K562 (cell line): ENCODE measurements at regions not wholly inside any gene's neighbourhood (a gene's known extent, or its start where the extent isn't known, plus 50 kb on each side); places are given as distances from the start of the nearest gene placed in this dataset.
"Not testable (repeated sequence)": the region's sequence is repeated elsewhere in the genome, so short reads cannot be mapped to it uniquely, and the experiment has no call there.

Experiments used
- ATAC-seq: fragments of 200-7000 bp; cut with Tn5 transposase; 3 replicates; pipeline ENCODE4 v1.9.1; 2020; ENCODE audit warnings: moderate library complexity
- BruUV-seq: library from RNA; stranded (reverse); fragments of 400-500 nt; replicated peaks from 2 replicates; lab custom pipeline; 2021; lab: Mats Ljungman, UMichigan
- CTCF ChIA-PET: fragments of 300-600 bp; formaldehyde crosslinking; extraction: SDS; loops from one replicate; lab custom pipeline; 2021; ENCODE audit warnings: low intra/inter-chr PET ratio; lab: Yijun Ruan, JAX
- POLR2A ChIA-PET: fragments of 300-600, 350-650 bp; sonication (Branson Sonifier 250); formaldehyde crosslinking; extraction: SDS; loops from one replicate; lab custom pipeline; 2021; ENCODE audit warnings: antibody characterized with exemption, inconsistent platforms; lab: Yijun Ruan, JAX
- DNase-seq, 4 experiments: peaks; one replicate each; pipeline versions ENCODE4 v3.0.0 to v3.0.0-alpha.2; 2011 to 2018; ENCODE audit warnings: low spot score in 3 of 4, mixed read lengths in 3 of 4; ENCODE audit errors: extremely low read depth in 1 of 4
- FAIRE-seq: peaks from 2 replicates; lab custom pipeline; 2011; peaks lifted over from hg19 to GRCh38; lab: Jason Lieb, UNC
- H2AFZ ChIP-seq: 2 replicates; pipeline ENCODE4 v1.6.0; 2011; ENCODE audit warnings: low read depth, low read length, control low read depth, inconsistent platforms
- H3K27ac ChIP-seq: fragments of 200-600 bp; 3 replicates; pipeline ENCODE4 v1.8.0; 2011; ENCODE audit warnings: low read depth, mild to moderate bottlenecking, control low read depth, inconsistent platforms, low read length, moderate library complexity, mixed read lengths; ENCODE audit errors: extremely low read depth
- H3K27me3 ChIP-seq, 2 experiments: fragments of 300-600 bp in 1 of 2; 2 replicates in 1 of 2; 3 replicates in 1 of 2; pipeline versions ENCODE4 v1.6.0 to v1.8.0; 2011; ENCODE audit warnings: inconsistent platforms in 2 of 2, low read length in 2 of 2, mild to moderate bottlenecking in 1 of 2, mixed read lengths in 1 of 2, moderate library complexity in 1 of 2; ENCODE audit not compliant: control insufficient read depth in 2 of 2, insufficient read depth in 2 of 2
- H3K36me3 ChIP-seq: fragments of 300-600 bp; 3 replicates; pipeline ENCODE4 v1.8.0; 2011; ENCODE audit warnings: mild to moderate bottlenecking, low read length, inconsistent platforms; ENCODE audit not compliant: control insufficient read depth, insufficient read depth
- H3K4me1 ChIP-seq, 2 experiments: fragments of 200-600 bp in 1 of 2; replicated peaks in 1 of 2; 2 replicates in 1 of 2; 3 replicates in 1 of 2; pipeline versions ENCODE4 v1.5.1 to v1.8.0; 2011; ENCODE audit warnings: inconsistent platforms in 2 of 2, low read length in 2 of 2, mild to moderate bottlenecking in 1 of 2, mixed read lengths in 1 of 2, moderate library complexity in 1 of 2; ENCODE audit not compliant: control insufficient read depth in 2 of 2, insufficient read depth in 2 of 2
- H3K4me2 ChIP-seq: 2 replicates; pipeline ENCODE4 v1.6.1; 2011; ENCODE audit warnings: low read length, control low read depth, inconsistent platforms, mixed read lengths; ENCODE audit not compliant: insufficient read depth
- H3K4me3 ChIP-seq: fragments of 200-600 bp; sonication (generic), shearing (Covaris generic); 2 replicates; pipeline ENCODE4 v1.5.1; 2016; ENCODE audit warnings: control low read depth, inconsistent platforms
- H3K79me2 ChIP-seq: fragments of 200-600 bp; 3 replicates; pipeline ENCODE4 v1.8.0; 2011; ENCODE audit warnings: low read length, inconsistent platforms; ENCODE audit not compliant: control insufficient read depth, insufficient read depth
- H3K9ac ChIP-seq, 2 experiments: 2 replicates each; pipeline versions ENCODE4 v1.6.0 to v1.6.1; 2011; ENCODE audit warnings: low read depth in 2 of 2, low read length in 2 of 2, control low read depth in 1 of 2, inconsistent platforms in 1 of 2, mild to moderate bottlenecking in 1 of 2, mixed read lengths in 1 of 2; ENCODE audit not compliant: insufficient read depth in 1 of 2
- H3K9me1 ChIP-seq: one replicate; pipeline ENCODE4 v1.6.0; 2011; ENCODE audit warnings: inconsistent platforms, mild to moderate bottlenecking, low read length, moderate library complexity; ENCODE audit not compliant: control insufficient read depth, insufficient read depth
- H3K9me3 ChIP-seq: replicated peaks from 2 replicates; pipeline ENCODE4 v1.5.1; 2011; ENCODE audit warnings: low read depth, low read length, inconsistent platforms; ENCODE audit not compliant: control insufficient read depth, insufficient read depth
- H4K20me1 ChIP-seq: replicated peaks from 2 replicates; pipeline ENCODE4 v1.6.1; 2011; ENCODE audit warnings: low read length, inconsistent platforms, mixed read lengths; ENCODE audit not compliant: control insufficient read depth, insufficient read depth
- ZNF217 ChIP-seq: sonication (generic); formaldehyde crosslinking; IDR thresholded peaks from 2 replicates; pipeline ENCODE4 v1.8.0; 2022; ENCODE audit warnings: mild to moderate bottlenecking, missing genetic modification reagents
- WGBS: fragments of 100-300 bp; shearing (Covaris generic); methylation state at CpG from one replicate; pipeline ENCODE4 v1.1.6; 2016; ENCODE audit warnings: low coverage, mixed read lengths; ENCODE audit not compliant: insufficient coverage; ENCODE audit errors: missing lambda C conversion rate; 5-methylcytosine and 5-hydroxymethylcytosine counted together
- in situ Hi-C: fragments of 300-500 bp; cut with MboI; formaldehyde crosslinking; loops from 4 replicates; pipeline ENCODE4 v1.15.0; 2018; ENCODE audit warnings: inconsistent platforms, mixed read lengths
- intact Hi-C: fragments of 100-400 bp; cut with micrococcal nuclease; formaldehyde crosslinking; loops from 2 replicates; pipeline ENCODE4 v1.14.2; 2022

DNA sequence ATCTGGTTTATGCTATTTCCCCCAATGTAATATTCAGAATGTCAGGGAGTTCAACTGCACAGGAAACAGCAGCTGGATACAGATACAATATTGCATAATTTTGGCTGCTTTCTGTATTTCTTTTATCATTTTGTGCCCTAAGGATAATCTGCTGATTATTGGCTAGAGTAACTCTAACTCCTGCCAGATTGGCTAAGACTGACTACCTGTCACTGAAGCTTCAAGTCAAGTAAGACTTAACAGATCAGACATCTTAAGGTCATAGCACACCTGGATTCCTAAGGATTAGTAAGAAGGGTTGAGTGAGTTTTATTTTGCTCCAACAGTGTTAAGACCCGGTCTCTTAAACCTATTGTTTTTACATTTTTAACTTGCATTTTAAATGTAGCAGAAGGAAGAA is 136.8 kb downstream of the KLF8 start:
- Histone ChIP-seq H4K20me1 (no peaks in the 10 kb centered on the region), H2AFZ (no peak overlapping the region), H3K9me3 (no peaks in the 10 kb centered on the region), H3K9ac (no peak overlapping the region), H3K4me2 (no peak overlapping the region), H3K27me3 (no peaks in the 10 kb centered on the region), H3K4me1 (no peaks in the 10 kb centered on the region), H3K27ac (no peak overlapping the region), H3K4me3 (no peak overlapping the region), H3K36me3 (no peaks in the 10 kb centered on the region), H3K9me1 (no peaks in the 10 kb centered on the region), H3K79me2 (no peaks in the 10 kb centered on the region)
- intact Hi-C loops: no loop called here
- ChIA-PET POLR2A (no interaction called here), CTCF (no interaction called here)
- WGBS: 11% methylated on average over 1 of the region's 1 CpG
- DNase-seq (no peak), ATAC-seq (no peak), FAIRE-seq (no peak)
- BruUV-seq: no TSS peak
- in situ Hi-C loops: no loop called here
- TF ChIP-seq ZNF217 (CRISPR knock-in tag): no peak

DNA sequence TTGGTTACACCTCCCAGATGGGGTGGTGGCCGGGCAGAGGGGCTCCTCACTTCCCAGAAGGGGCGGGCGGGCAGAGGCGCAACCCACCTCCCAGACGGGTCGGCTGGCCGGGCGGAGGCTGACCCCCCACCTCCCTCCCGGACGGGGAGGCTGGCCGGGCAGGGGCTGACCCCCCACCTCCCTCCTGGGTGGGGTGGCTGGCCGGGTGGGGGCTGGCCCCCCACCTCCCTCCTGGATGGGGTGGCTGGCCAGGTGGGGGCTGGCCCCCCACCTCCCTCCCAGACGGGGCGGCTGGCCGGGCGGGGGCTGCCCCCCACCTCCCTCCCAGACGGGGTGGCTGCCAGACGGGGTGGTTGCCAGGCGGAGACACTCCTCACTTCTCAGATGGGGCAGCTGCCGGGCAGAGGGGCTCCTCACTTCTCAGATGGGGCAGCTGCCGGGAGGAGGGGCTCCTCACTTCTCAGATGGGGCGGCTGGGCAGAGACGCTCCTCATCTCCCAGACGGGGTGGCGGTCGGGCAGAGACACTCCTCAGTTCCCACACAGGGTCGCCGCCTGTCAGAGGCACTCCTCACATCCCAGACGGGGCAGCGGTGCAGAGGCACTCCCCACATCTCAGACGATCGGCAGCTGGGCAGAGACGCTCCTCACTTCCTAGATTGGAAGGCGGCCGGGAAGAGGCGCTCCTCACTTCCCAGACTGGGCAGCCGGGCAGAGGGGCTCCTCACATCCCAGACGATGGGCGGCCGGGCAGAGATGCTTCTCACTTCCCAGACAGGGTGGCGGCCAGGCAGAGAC is 148.0 kb downstream of the KLF8 start:
- intact Hi-C loops: not testable (repeated sequence)

More for the DNA sequence above, 148.0 kb downstream of the KLF8 start:
- H3K4me2 ChIP-seq, ATAC-seq, FAIRE-seq, H3K79me2 ChIP-seq, H3K9ac ChIP-seq, H3K27me3 ChIP-seq, H3K4me3 ChIP-seq, DNase-seq, CTCF ChIA-PET, H3K36me3 ChIP-seq, H2AFZ ChIP-seq, BruUV-seq, H3K27ac ChIP-seq, H3K9me1 ChIP-seq, H3K4me1 ChIP-seq, in situ Hi-C loops, H3K9me3 ChIP-seq, POLR2A ChIA-PET, H4K20me1 ChIP-seq: not testable (repeated sequence)
- 3% methylated on average over 10 of the region's 41 CpGs for WGBS
